ENCODE measurements at regions not wholly inside any gene's neighbourhood (a gene's known extent, or its start where the extent isn't known, plus 50 kb on each side); places are given as distances from the start of the nearest gene placed in this dataset.

- no peak for DNase-seq
These were observed 136.2 kb downstream of the CCT6B start for GRCh38 chr17:34825102-34825501.

GRCh38 chr17:34823023-34823422, 138.2 kb downstream of the CCT6B start:
- no peak for DNase-seq

DNA sequence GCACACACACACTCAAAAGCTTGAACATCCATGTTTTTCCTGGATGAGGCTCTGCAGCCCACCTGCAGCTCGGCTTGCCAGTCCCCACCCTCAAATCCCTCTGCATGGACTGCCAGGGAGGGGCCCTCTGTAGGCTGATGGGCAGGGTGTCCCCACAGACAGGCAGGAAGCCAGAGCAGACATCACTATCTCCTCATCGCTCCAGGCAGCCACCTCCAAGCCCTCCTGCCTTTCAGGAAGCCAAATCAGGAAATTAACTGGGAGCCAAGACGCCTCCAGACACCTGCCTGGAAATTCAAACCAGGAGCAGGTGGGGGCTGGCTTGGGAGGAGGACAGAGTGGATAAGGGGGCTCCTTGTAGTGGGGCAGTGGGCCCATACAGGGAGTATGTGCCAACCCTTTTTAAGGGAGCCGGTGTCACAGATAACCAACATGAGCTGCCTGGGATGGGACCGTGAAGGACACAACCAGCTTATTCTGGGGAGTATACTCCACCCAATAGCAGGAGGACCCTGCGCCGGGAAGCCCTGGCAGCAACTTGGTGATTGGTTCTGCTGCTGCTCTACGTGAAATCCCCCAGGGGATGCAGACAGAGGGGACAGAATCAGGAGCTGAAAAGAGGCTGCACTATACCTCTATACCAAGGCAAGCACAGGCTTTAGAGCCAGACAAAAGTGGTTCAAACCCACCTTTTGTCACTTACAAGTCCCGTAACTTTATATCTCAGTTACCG, 139.1 kb downstream of the CCT6B start:
- no peak for DNase-seq

GRCh38 chr17:34820922-34821321, 140.3 kb downstream of the CCT6B start:
- DNase-seq, result no peak

- DNase-seq, result no peak
These were observed 140.9 kb downstream of the CCT6B start for GRCh38 chr17:34820248-34820801.

DNA sequence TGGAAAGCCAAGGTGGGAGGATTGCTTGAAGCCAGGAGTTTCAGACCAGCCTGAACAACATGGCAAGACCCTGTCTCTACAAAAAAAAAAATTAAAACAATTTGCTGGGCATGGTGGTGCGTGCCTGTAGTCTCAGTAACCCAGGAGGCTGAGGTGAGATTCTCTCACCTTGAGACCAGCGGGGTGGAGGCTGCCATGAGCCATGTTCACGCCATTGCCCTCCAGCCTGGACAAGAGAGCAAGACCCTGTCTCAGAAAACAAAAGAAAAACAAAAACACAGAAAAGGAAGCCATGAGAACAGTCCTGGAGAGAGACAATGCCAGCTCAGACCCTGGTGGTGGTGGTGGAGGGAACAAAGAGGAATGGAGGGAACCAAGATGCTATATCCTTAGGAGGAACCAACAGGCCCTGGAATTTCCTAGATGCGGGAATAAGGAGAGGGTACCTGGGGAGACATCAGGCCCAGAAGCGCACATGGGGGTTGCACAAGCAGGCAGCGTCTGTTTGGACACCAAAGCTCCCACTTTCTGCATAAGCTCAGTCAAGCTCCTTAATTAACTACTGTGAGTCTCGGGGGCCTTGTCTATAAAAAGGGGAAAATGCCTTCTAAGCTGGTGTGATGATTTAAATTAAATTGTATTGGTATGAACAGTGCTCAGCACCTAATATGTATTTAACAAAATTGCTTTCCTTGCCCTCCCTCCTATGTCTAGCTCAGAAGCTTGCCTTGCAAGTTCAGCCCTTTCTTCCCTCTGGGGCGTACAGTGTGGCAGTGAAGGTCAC, 143.8 kb downstream of the CCT6B start:
- no peak for DNase-seq

GRCh38 chr17:34816848-34817247, 144.4 kb downstream of the CCT6B start:
- no peak for DNase-seq

GRCh38 chr17:34813290-34813689, 148.0 kb downstream of the CCT6B start:
- no peak for DNase-seq

DNA sequence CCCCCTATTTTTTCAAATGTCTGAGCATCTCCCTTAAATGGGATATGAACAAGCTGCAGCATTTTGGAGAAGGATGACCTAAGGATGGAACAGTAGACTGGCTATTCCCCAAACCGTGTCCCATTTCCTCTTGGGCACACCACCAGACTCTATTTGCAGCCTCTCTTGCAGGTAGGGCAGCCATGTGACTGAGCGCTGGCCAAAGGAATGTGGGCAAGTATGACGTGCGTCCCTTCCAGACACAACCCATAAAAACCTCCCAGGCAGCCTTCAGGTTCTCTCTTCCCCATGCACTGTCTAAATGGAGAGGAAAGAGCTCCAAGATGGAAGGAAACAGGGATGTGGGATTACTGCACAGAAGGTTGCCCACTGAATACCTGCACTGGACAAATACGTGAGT, 149.7 kb downstream of the CCT6B start:
- no peak for DNase-seq

GRCh38 chr17:34800661-34801060, 160.6 kb downstream of the CCT6B start:
- no peak for DNase-seq

DNA sequence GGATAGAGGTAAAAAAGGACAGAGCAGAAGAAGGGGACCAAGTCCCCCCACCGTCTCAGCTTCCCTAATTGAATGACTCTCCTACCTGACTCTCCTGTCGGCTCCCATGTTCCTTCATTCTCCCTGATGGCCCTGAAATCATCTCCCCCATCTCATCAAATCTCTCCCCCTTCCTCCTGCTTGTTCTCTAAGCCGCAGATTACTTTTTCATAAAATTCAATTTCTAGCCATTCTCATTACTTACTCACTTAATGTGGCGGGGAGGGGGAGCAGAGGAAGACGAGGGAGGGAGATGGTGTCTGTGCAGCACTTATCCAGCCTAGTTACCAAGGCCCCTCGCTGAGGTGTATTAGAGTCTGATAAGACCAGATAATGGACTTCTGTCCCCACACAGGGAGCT, 161.5 kb downstream of the CCT6B start:
- DNase-seq, result no peak

- DNase-seq, result no peak
These were observed 162.7 kb downstream of the CCT6B start for GRCh38 chr17:34798581-34798980.

GRCh38 chr17:34797720-34798119, 163.5 kb downstream of the CCT6B start:
- peak; percentile 15 for DNase-seq

DNA sequence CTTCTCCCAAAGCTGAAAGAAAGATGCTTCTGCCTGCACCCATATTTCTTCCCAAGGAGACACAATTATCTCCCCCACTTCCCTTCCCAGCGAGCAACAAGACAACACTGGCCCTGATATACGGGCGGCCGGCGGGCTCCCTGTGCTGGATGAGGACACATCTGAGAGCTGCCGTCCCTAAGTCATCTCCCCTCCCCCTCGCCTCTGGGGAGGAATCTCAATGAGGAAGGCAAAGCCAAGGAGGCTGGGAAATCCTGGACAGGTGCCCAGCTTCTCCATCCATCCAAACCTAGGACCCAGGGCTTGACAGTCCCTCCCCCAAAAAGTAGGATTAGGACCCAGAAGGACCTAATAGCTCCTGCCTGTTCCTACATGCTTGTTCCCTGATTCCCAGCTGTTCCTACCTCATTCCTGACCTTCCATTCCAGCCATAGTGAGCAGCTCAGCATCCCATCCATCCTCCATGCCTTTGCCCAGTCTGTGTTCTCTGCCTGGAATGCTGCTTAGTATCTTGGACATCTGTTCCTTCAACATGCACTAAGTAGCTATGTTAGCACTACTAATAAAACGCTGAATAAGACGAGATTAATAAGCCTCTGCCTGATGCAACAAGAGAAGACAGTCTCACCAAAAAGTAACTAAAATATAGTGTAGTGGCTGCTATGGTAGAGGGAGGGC, 167.9 kb downstream of the CCT6B start:
- no peak for DNase-seq

- DNase-seq, result no peak
These were observed 172.6 kb downstream of the CCT6B start for GRCh38 chr17:34788696-34789095.

GRCh38 chr17:34784526-34784925, 176.7 kb downstream of the CCT6B start:
- DNase-seq, result no peak

DNA sequence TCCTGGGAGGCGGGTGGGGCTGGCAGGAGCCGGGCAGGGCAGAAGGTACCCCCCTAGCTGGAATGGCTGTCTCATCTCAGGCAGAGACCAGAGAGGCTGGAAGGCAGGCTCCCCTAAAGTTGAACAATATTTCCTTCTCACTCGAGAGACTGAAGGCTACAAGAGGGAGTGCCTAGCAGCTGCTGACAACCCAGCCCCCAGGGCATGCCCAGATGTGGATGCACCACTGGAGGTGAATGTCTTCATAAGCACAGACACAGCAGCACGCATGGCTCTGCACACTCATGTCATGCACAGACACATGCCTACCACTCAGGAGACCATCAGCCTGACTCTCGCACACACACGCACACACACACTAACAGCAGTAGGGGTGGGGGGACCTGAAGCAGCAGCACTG, 179.0 kb downstream of the CCT6B start:
- DNase-seq, result no peak

GRCh38 chr17:34781571-34782108, 179.6 kb downstream of the CCT6B start:
- no peak for DNase-seq

DNA sequence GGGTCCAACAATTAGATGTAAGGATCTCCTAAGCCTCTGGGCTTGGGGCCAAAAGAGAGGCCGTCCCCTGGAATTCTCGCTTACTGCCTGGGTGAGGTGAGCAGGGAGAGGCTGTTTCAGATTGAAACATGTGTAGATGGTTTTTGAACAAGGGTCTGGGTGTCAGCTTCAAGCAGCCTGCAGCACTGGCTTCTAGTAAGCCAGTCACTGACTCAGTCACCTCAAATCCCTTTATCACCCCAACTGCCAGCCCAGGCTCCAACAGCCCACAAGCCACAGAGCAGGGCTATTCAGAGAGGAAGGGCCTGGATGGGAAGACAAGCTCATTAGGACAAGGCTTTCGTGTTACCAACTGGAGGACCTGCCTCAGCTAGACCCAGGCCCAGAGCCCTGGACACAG, 180.2 kb downstream of the CCT6B start:
- DNase-seq, result no peak

GRCh38 chr17:34780438-34780837, 180.8 kb downstream of the CCT6B start:
- no peak for DNase-seq

- DNase-seq, result no peak
These were observed 184.5 kb downstream of the CCT6B start for GRCh38 chr17:34776456-34777443.

DNA sequence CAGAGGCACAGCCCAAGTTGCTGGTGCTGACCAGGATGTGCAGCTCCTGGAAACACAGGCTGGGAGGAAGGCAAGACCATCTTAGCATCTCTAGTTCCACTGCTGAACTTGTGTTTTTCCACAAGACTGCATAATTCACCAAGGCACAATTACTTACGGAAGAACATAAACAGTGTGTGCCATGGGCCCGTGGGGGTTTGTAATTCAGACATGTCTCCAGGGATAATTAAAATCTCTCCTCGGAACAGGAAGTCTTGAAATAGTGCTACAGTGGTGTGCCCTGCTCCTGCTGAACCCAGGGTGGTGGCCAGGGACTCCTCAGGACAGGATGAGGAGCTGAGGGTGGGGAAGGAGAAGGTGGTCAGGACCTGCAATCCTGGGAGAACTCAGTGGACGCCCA, 188.2 kb downstream of the CCT6B start:
- no peak for DNase-seq
